H1 (cell line): ENCODE measurements at regions not wholly inside any gene's neighbourhood (a gene's known extent, or its start where the extent isn't known, plus 50 kb on each side); places are given as distances from the start of the nearest gene placed in this dataset.

Experiments used
- CTCF ChIA-PET: fragments of 300-600 bp; sonication (Branson Sonifier 250); formaldehyde crosslinking; loops from one replicate; lab custom pipeline; 2021; ENCODE audit not compliant: partially characterized antibody; lab: Charles Lee
- POLR2A ChIA-PET: fragments of 300-600 bp; sonication (Branson Sonifier 250); formaldehyde crosslinking; loops from one replicate; lab custom pipeline; 2021; ENCODE audit warnings: inconsistent platforms; ENCODE audit not compliant: partially characterized antibody; lab: Charles Lee
- DNase-seq, 2 experiments: peaks; one replicate each; pipeline versions ENCODE4 v3.0.0 to v3.0.0-alpha.2; 2010 to 2022; ENCODE audit warnings: low spot score in 2 of 2, low read depth in 1 of 2, mixed read lengths in 1 of 2
- FAIRE-seq: peaks from 2 replicates; lab custom pipeline; 2011; peaks lifted over from hg19 to GRCh38; lab: Jason Lieb, UNC
- H2AFZ ChIP-seq: 2 replicates; pipeline ENCODE4 v1.8.1; 2012; ENCODE audit warnings: low read length, inconsistent platforms
- H2AK5ac ChIP-seq: 2 replicates; pipeline ENCODE4 v1.6.1; 2013; ENCODE audit warnings: low read depth, low read length
- H2BK120ac ChIP-seq: replicated peaks from 2 replicates; pipeline ENCODE3; 2013; ENCODE audit warnings: low read depth, low read length, inconsistent platforms
- H2BK12ac ChIP-seq: 2 replicates; pipeline ENCODE4 v1.6.1; 2013; ENCODE audit warnings: low read depth, low read length
- H2BK15ac ChIP-seq: 2 replicates; pipeline ENCODE4 v1.6.1; 2013; ENCODE audit warnings: low read length
- H2BK20ac ChIP-seq: 2 replicates; pipeline ENCODE4 v1.6.1; 2013; ENCODE audit warnings: low read length
- H2BK5ac ChIP-seq: 2 replicates; pipeline ENCODE4 v1.6.1; 2013; ENCODE audit warnings: low read depth, low read length
- H3K14ac ChIP-seq: 2 replicates; pipeline ENCODE4 v1.6.1; 2013; ENCODE audit warnings: inconsistent platforms; ENCODE audit not compliant: insufficient read length
- H3K18ac ChIP-seq: 2 replicates; pipeline ENCODE4 v1.6.1; 2013; ENCODE audit warnings: low read length; ENCODE audit errors: extremely low read depth
- H3K23ac ChIP-seq: 2 replicates; pipeline ENCODE4 v1.6.1; 2013; ENCODE audit warnings: inconsistent platforms; ENCODE audit not compliant: insufficient read length
- H3K23me2 ChIP-seq: 2 replicates; pipeline ENCODE4 v1.6.1; 2013; ENCODE audit warnings: low read depth, low read length
- H3K27ac ChIP-seq: 2 replicates; pipeline ENCODE4 v1.6.1; 2011; ENCODE audit warnings: low read depth, low read length, inconsistent platforms
- H3K27me3 ChIP-seq, 4 experiments: replicated peaks in 1 of 4; 1 replicate in 1 of 4; 2 replicates in 3 of 4; pipeline versions ENCODE4 v1.6.1 to v1.8.1; 2011 to 2013; ENCODE audit warnings: low read length in 3 of 4, mild to moderate bottlenecking in 3 of 4, inconsistent platforms in 2 of 4, mixed read lengths in 2 of 4, moderate library complexity in 1 of 4; ENCODE audit not compliant: control insufficient read depth in 3 of 4, insufficient read depth in 3 of 4; ENCODE audit errors: extremely low read depth in 1 of 4
- H3K36me3 ChIP-seq, 4 experiments: 2 replicates each; pipeline versions ENCODE4 v1.6.1 to v1.8.1; 2011 to 2013; ENCODE audit warnings: mild to moderate bottlenecking in 4 of 4, low read length in 3 of 4, moderate library complexity in 2 of 4, control low read depth in 1 of 4, inconsistent platforms in 1 of 4; ENCODE audit not compliant: insufficient read depth in 4 of 4, control insufficient read depth in 2 of 4
- H3K4ac ChIP-seq: replicated peaks from 2 replicates; pipeline ENCODE3; 2013; ENCODE audit warnings: low read length, low read depth, mixed read lengths, inconsistent platforms; ENCODE audit not compliant: insufficient read length
- H3K4me1 ChIP-seq, 4 experiments: replicated peaks in 1 of 4; 1 replicate in 1 of 4; 2 replicates in 3 of 4; pipeline versions ENCODE4 v1.6.1 to v1.8.1; 2011 to 2013; ENCODE audit warnings: low read length in 3 of 4, inconsistent platforms in 2 of 4, mixed read lengths in 1 of 4; ENCODE audit not compliant: insufficient read depth in 4 of 4, control insufficient read depth in 3 of 4
- H3K4me2 ChIP-seq, 2 experiments: 2 replicates each; pipeline versions ENCODE4 v1.6.1 to v1.8.1; 2011 to 2013; ENCODE audit warnings: low read depth in 2 of 2, low read length in 2 of 2, control low read depth in 1 of 2, inconsistent platforms in 1 of 2, mild to moderate bottlenecking in 1 of 2; ENCODE audit not compliant: insufficient read depth in 1 of 2
- H3K4me3 ChIP-seq, 4 experiments: fragments of 200-600, 300-600 bp in 1 of 4; sonication (generic), shearing (Covaris generic), sonication (Bioruptor Twin) in 1 of 4; 2 replicates each; pipeline versions ENCODE4 v1.5.1 to v1.8.1; 2011 to 2016; ENCODE audit warnings: low read length in 4 of 4, low read depth in 3 of 4, control low read depth in 2 of 4, inconsistent platforms in 2 of 4, mild to moderate bottlenecking in 2 of 4, mixed read lengths in 1 of 4, moderate library complexity in 1 of 4; ENCODE audit not compliant: insufficient read depth in 2 of 4; ENCODE audit errors: extremely low read depth in 1 of 4
- H3K56ac ChIP-seq: replicated peaks from 2 replicates; pipeline ENCODE3; 2013; ENCODE audit warnings: low read depth, mild to moderate bottlenecking, mixed read lengths, low read length, inconsistent platforms; ENCODE audit not compliant: insufficient read length
- H3K79me1 ChIP-seq: 2 replicates; pipeline ENCODE4 v1.6.1; 2013; ENCODE audit warnings: low read depth, low read length, control low read depth
- H3K79me2 ChIP-seq, 2 experiments: 2 replicates each; pipeline versions ENCODE4 v1.6.1 to v1.8.1; 2012 to 2013; ENCODE audit warnings: low read length in 2 of 2, mild to moderate bottlenecking in 2 of 2, inconsistent platforms in 1 of 2; ENCODE audit not compliant: insufficient read depth in 2 of 2, control insufficient read depth in 1 of 2
- H3K9ac ChIP-seq, 4 experiments: replicated peaks in 1 of 4; 1 replicate in 1 of 4; 2 replicates in 3 of 4; pipeline versions ENCODE4 v1.6.1 to v1.8.1; 2011 to 2013; ENCODE audit warnings: low read depth in 3 of 4, low read length in 3 of 4, control low read depth in 2 of 4, mild to moderate bottlenecking in 2 of 4, moderate library complexity in 2 of 4, inconsistent platforms in 1 of 4; ENCODE audit errors: extremely low read depth in 1 of 4
- H3K9me3 ChIP-seq, 2 experiments: 2 replicates each; pipeline versions ENCODE4 v1.6.1 to v1.8.1; 2012 to 2013; ENCODE audit warnings: mild to moderate bottlenecking in 2 of 2, moderate library complexity in 2 of 2, control low read depth in 1 of 2, inconsistent platforms in 1 of 2, low read depth in 1 of 2, low read length in 1 of 2, mixed read lengths in 1 of 2; ENCODE audit not compliant: insufficient read depth in 2 of 2
- H4K20me1 ChIP-seq, 2 experiments: replicated peaks in 1 of 2; 2 replicates each; pipeline versions ENCODE3 to v1.8.1; 2011 to 2013; ENCODE audit warnings: inconsistent platforms in 2 of 2, low read length in 2 of 2, mild to moderate bottlenecking in 1 of 2; ENCODE audit not compliant: insufficient read depth in 2 of 2, control insufficient read depth in 1 of 2
- H4K5ac ChIP-seq: 2 replicates; pipeline ENCODE4 v1.6.1; 2013; ENCODE audit warnings: low read length, low read depth, mixed read lengths, inconsistent platforms; ENCODE audit not compliant: insufficient read length
- H4K8ac ChIP-seq: 2 replicates; pipeline ENCODE4 v1.8.0; 2013; ENCODE audit warnings: mild to moderate bottlenecking, moderate library complexity, low read length, inconsistent platforms; ENCODE audit not compliant: insufficient read depth; ENCODE audit errors: extremely low read depth
- H4K91ac ChIP-seq: replicated peaks from 2 replicates; pipeline ENCODE3; 2013; ENCODE audit warnings: low read length, mixed read lengths, inconsistent platforms; ENCODE audit not compliant: insufficient read length
- CBX5 ChIP-seq: fragments of 300-800, 300-1000 bp; sonication (generic); IDR thresholded peaks from 2 replicates; pipeline ENCODE4 v1.7.1; 2016; ENCODE audit warnings: antibody characterized with exemption, low read length, low read depth
- JUN ChIP-seq: IDR thresholded peaks from 2 replicates; pipeline ENCODE4 v1.6.1; 2011; ENCODE audit warnings: low read depth, mild to moderate bottlenecking, improper control_type of control experiment, low read length
- NRF1 ChIP-seq: IDR thresholded peaks from 2 replicates; pipeline ENCODE4 v1.6.1; 2011; ENCODE audit warnings: mild to moderate bottlenecking, low read depth, low read length, improper control_type of control experiment
- POLR2A ChIP-seq, 2 experiments: IDR thresholded peaks; 1 replicate in 1 of 2; 2 replicates in 1 of 2; pipeline ENCODE4 v1.6.1; 2011; ENCODE audit warnings: low read depth in 2 of 2, low read length in 2 of 2, mild to moderate bottlenecking in 2 of 2; ENCODE audit errors: control extremely low read depth in 1 of 2
- SP4 ChIP-seq: IDR thresholded peaks from 2 replicates; pipeline ENCODE4 v1.6.1; 2012; ENCODE audit warnings: low read length, inconsistent platforms
- WGBS, 2 experiments: shearing (Covaris generic) in 1 of 2; methylation state at CpG; one replicate each; pipeline versions ENCODE4 v1.1.6 to v1.1.7; 2013 to 2015; ENCODE audit warnings: low lambda C conversion rate in 2 of 2, mixed read lengths in 2 of 2, inconsistent platforms in 1 of 2, low coverage in 1 of 2, missing lambda C conversion rate in 1 of 2; ENCODE audit not compliant: insufficient replicate concordance in 2 of 2, insufficient coverage in 1 of 2, insufficient read length in 1 of 2; ENCODE audit errors: extremely low coverage in 1 of 2, missing lambda C conversion rate in 1 of 2; 5-methylcytosine and 5-hydroxymethylcytosine counted together
- TF ChIP-seq, protein P1 (sequence below): IDR thresholded peaks from 2 replicates; pipeline ENCODE4 v1.6.1; 2012; ENCODE audit warnings: low read length, inconsistent platforms

DNA sequence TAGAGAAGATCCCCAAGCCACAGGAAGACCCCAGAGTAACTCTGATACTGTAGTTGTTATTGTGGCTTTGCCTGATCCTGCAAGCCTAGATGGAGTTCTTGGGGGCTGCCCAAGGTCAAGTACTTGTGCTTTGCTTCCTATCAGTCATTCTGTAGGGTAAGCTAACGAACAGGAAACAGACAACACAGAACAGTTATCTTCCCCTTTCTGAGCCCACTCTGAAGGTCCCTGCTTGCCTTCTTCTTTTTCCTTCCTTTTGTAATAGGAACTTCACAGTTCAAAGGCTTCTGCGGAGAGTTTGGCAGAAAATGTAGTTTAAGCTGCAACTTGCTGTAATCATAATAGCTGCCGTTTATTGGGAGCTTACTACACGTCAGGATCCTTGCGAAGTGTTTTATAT is 494.1 kb upstream of the ERCC4 start:
- H3K4me2 ChIP-seq, result no peak overlapping the region
- no peak overlapping the region; the same call in 1 of the 2 replicates for H2BK20ac ChIP-seq
- H3K4me1 ChIP-seq, result peaks cover 0 to 3% (median 2%) of the 10 kb centered on the region in 4 experiments; a peak in 3 of 7 replicates
- DNase-seq (no peak), FAIRE-seq (no peak)
- H3K4me3 ChIP-seq, result no peak overlapping the region
- POLR2A ChIA-PET, result no interaction called here
- H3K79me2 ChIP-seq, result no peaks in the 10 kb centered on the region
- H2BK5ac ChIP-seq, result no peak overlapping the region
- H3K56ac ChIP-seq, result no peak overlapping the region
- H2AFZ ChIP-seq, result no peak overlapping the region
- no peak overlapping the region for H2AK5ac ChIP-seq
- no peak overlapping the region for H3K4ac ChIP-seq
- H3K79me1 ChIP-seq, result no peaks in the 10 kb centered on the region
- H3K9me3 ChIP-seq, result peaks cover 0 to 3% of the 10 kb centered on the region in 2 experiments; a peak in 1 of 4 replicates
- H3K36me3 ChIP-seq, result 0 out of 8 replicates have a peak, but pooled peaks cover 0 to 1% (median 0%) of the 10 kb centered on the region in 4 experiments
- H2BK120ac ChIP-seq, result no peak overlapping the region
- H3K14ac ChIP-seq, result no peak overlapping the region
- H4K91ac ChIP-seq, result no peak overlapping the region
- H4K5ac ChIP-seq, result no peak overlapping the region
- H3K18ac ChIP-seq, result no peak overlapping the region
- H3K9ac ChIP-seq, result no peak overlapping the region
- no peak overlapping the region for H4K8ac ChIP-seq
- TF ChIP-seq NRF1 (no peak), JUN (no peak), CBX5 (no peak), POLR2A (IDR thresholded peaks at IDR 0.05; ENCODE audit: control extremely low read depth in 1 of 2, low read depth in 2 of 2, low read length in 2 of 2) (no peak), SP4 (no peak)
- TF ChIP-seq, protein P1, sequence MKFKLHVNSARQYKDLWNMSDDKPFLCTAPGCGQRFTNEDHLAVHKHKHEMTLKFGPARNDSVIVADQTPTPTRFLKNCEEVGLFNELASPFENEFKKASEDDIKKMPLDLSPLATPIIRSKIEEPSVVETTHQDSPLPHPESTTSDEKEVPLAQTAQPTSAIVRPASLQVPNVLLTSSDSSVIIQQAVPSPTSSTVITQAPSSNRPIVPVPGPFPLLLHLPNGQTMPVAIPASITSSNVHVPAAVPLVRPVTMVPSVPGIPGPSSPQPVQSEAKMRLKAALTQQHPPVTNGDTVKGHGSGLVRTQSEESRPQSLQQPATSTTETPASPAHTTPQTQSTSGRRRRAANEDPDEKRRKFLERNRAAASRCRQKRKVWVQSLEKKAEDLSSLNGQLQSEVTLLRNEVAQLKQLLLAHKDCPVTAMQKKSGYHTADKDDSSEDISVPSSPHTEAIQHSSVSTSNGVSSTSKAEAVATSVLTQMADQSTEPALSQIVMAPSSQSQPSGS, result no peak
- TF ChIP-seq, all 59 proteins: peak for 0
- no peaks in the 10 kb centered on the region for H3K23me2 ChIP-seq
- H3K27ac ChIP-seq, result no peak overlapping the region
- H2BK15ac ChIP-seq, result no peak overlapping the region
- CTCF ChIA-PET, result interaction anchor here (0.5 to 2.2 kb wide), 11 partner anchors 10 to 995 kb away, joined by 3 to 18 read pairs (median 4); no protein-coding TSS in a partner anchor
- no peaks in the 10 kb centered on the region for H4K20me1 ChIP-seq
- WGBS, 2 experiments, result 92% methylated on average over 5 of the region's 5 CpGs; no CpG with 5 or more reads in 1 of the 2 experiments
- no peaks in the 10 kb centered on the region for H3K27me3 ChIP-seq
- no peak overlapping the region for H2BK12ac ChIP-seq
- H3K23ac ChIP-seq, result no peak overlapping the region
